Eye (tissue), 1 donor: ENCODE measurements at regions not wholly inside any gene's neighbourhood (a gene's known extent, or its start where the extent isn't known, plus 50 kb on each side); places are given as distances from the start of the nearest gene placed in this dataset.
"Not testable (repeated sequence)": the region's sequence is repeated elsewhere in the genome, so short reads cannot be mapped to it uniquely, and the experiment has no call there.

Experiments
- DNase-seq: peaks from one replicate; pipeline ENCODE4 v3.0.0-alpha.2; 2015

GRCh38 chr15:77909182-77909940, 168.2 kb downstream of the TBC1D2B start:
- no peak for DNase-seq

GRCh38 chr15:77908752-77909111, 168.8 kb downstream of the TBC1D2B start:
- not testable (repeated sequence) for DNase-seq

GRCh38 chr15:77907824-77908751, 169.4 kb downstream of the TBC1D2B start:
- DNase-seq = peak; percentile 72

GRCh38 chr15:77906062-77906990, 171.2 kb downstream of the TBC1D2B start:
- DNase-seq = not testable (repeated sequence)

- DNase-seq = no peak
Observed at GRCh38 chr15:77905301-77905920, 172.1 kb downstream of the TBC1D2B start.

GRCh38 chr15:77904901-77905300, 172.6 kb downstream of the TBC1D2B start:
- no peak for DNase-seq

- DNase-seq = no peak
Observed at GRCh38 chr15:77904436-77904821, 173.1 kb downstream of the TBC1D2B start.

GRCh38 chr15:77903761-77904435, 173.6 kb downstream of the TBC1D2B start:
- not testable (repeated sequence) for DNase-seq

- DNase-seq = peak; percentile 33
Observed at GRCh38 chr15:77902921-77903760, 174.4 kb downstream of the TBC1D2B start.

GRCh38 chr15:77901921-77902750, 175.4 kb downstream of the TBC1D2B start:
- DNase-seq = no peak

GRCh38 chr15:77901251-77901881, 176.1 kb downstream of the TBC1D2B start:
- no peak for DNase-seq

- peak; percentile 60 for DNase-seq
Observed at GRCh38 chr15:77900331-77900963, 177.1 kb downstream of the TBC1D2B start.

- DNase-seq = not testable (repeated sequence)
Observed at GRCh38 chr15:77899776-77900175, 177.7 kb downstream of the TBC1D2B start.

- no peak for DNase-seq
Observed at GRCh38 chr15:77898811-77899730, 178.4 kb downstream of the TBC1D2B start.

GRCh38 chr15:77897896-77898406, 179.6 kb downstream of the TBC1D2B start:
- no peak for DNase-seq

GRCh38 chr15:77897113-77897895, 180.2 kb downstream of the TBC1D2B start:
- DNase-seq = not testable (repeated sequence)
